Lower leg skin (tissue), 3 donors: ENCODE measurements at regions not wholly inside any gene's neighbourhood (a gene's known extent, or its start where the extent isn't known, plus 50 kb on each side); places are given as distances from the start of the nearest gene placed in this dataset.

Experiments used
- POLR2A ChIP-seq, 2 donors: fragments of 450-650 bp; IDR thresholded peaks; one replicate each; pipeline ENCODE4 v1.6.1; 2016 to 2017; ENCODE audit warnings: antibody characterized with exemption in 2 of 2, mild to moderate bottlenecking in 1 of 2, moderate library complexity in 1 of 2
- TF ChIP-seq, protein P1 (sequence below), 3 donors: fragments of 450-650 bp; IDR thresholded peaks; one replicate each; pipeline ENCODE4 v1.5.1; 2016; ENCODE audit warnings: antibody characterized with exemption in 3 of 3, mild to moderate bottlenecking in 3 of 3, moderate library complexity in 2 of 3

DNA sequence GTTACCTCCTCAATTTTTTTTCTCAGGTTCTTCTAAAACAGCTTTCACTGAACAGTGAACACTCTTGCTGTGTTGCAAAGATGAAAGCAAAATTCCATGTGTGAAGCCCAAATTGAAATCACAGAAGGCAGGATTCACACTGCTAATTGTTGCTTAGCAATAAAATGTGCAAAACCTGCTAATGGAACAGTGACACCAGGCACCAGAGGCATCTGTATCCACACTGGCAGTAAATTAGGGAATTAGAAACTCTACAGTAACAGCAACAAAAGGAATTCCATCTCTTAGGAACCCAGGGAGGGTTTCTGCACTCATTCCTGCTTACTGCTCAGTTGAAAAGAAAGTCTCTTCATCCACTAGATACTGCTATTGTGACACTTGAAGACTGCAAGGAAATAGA lies 202.3 kb downstream of the GXYLT1 start:
- TF ChIP-seq, protein P1, sequence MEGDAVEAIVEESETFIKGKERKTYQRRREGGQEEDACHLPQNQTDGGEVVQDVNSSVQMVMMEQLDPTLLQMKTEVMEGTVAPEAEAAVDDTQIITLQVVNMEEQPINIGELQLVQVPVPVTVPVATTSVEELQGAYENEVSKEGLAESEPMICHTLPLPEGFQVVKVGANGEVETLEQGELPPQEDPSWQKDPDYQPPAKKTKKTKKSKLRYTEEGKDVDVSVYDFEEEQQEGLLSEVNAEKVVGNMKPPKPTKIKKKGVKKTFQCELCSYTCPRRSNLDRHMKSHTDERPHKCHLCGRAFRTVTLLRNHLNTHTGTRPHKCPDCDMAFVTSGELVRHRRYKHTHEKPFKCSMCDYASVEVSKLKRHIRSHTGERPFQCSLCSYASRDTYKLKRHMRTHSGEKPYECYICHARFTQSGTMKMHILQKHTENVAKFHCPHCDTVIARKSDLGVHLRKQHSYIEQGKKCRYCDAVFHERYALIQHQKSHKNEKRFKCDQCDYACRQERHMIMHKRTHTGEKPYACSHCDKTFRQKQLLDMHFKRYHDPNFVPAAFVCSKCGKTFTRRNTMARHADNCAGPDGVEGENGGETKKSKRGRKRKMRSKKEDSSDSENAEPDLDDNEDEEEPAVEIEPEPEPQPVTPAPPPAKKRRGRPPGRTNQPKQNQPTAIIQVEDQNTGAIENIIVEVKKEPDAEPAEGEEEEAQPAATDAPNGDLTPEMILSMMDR (IDR thresholded peaks at IDR 0.05): no peak
- TF ChIP-seq POLR2A (IDR thresholded peaks at IDR 0.05): no peak
